Dermis microvascular lymphatic vessel endothelial cell (primary cell): ENCODE measurements at regions not wholly inside any gene's neighbourhood (a gene's known extent, or its start where the extent isn't known, plus 50 kb on each side); places are given as distances from the start of the nearest gene placed in this dataset.

Experiments
- DNase-seq, 2 donors: peaks; one replicate each; pipeline versions ENCODE4 v3.0.0 to v3.0.0-alpha.2; 2010; ENCODE audit warnings: low read depth in 2 of 2

DNA sequence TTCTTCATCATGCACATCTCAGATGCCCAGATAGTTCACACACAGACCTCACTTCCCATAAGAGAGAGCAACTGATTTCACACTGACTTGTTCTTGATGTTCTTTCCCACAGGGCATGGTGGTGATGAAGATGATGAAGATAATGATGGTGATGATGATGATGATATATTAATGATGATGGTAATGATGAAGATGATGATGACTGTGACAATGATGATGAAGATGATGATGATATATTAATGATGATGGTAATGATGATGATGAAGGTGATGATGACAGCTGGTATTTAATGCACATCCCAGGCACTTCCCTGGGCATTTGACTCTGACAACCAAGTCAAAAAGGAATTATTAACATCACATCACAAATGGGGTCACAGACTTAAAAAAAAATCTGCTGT lies 225.2 kb downstream of the MAF start:
- DNase-seq = no peak

DNA sequence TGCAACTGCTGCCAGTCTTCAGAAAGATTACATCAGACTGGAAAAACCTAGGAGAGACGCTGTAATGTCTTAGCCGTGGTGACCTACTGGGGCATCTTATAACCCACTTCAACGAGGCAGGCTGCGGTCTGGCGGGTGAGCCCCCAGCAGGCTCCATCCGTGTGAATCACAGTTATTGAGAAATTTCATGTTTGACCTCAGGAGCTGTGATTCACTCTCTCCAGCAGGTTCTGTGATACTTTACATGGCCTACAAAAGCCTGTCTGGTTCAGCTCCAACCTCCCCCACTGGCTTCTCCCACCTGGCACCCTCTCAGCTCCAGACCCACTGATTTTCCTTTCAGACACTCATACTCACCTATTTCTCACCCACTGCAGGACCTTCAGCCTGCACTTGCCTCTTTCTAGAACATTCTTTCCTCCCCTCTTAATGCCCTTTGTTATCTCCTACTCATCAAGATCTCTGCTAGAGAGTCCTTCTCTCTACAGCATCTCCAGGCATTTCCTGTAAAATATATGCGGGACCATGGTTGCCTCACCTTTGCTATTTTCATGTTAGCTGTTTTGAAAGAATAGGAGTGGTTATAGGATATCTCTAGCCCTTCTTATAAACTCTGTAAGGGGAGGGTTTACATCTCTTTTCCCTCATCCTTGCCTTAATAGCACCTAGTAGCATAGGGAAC lies 227.9 kb downstream of the MAF start:
- DNase-seq = no peak

DNA sequence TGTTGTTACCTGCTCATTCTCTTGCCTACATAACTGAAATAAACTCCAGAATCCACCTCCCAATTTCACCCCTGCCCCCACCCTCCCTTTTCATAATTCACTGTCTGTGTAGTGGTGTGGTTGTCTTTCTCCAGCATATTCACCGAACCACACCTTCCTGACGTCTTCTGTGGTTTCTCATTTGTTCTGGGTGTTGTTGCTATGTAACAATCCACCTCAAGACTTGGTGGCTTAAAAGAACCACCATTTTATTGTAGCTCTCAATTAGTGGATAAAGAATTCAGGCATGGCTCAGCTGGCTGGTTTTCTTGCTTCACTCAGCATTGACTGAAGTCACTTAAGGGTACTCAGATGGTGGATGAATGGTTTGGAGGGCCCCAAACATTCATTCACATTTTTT lies 229.8 kb downstream of the MAF start:
- no peak for DNase-seq

DNA sequence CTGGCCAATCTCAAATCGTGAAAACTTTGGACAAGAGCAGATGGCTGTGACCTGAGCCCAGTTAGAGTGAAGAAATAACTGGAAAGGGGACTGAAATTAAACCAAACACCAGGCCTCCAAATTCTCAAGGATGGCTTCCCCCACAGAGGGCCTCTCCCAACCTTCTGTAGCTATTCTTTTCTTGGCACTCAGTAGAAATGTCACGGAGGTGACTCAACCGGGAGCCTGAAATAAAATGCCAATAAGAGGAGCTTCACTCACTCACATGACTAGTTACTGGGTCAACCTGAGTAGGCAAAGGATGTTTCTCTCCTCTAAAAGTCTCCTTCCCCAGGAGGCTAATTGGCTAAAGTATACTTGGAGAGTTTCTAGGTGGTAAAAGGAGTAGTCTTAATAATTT lies 230.7 kb downstream of the MAF start:
- no peak for DNase-seq

DNA sequence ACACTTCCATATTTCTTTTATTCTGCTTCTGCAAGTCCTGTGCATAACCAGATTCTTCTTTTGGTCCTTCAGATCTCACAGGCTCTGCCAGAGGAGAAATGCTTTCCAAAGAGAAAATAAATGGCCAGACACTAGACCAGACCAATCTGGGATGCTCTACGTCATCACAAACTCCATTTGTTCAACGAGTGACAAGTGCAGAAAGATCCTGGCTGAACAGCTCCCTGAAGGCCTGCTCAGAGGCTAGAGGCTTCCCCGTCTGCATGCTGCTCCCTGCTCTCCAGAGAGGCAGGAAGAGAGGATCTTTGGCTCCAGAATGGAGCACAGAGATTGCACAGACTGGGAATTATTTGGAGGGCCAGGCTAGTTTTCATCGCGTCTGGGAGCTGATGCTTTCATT lies 232.7 kb downstream of the MAF start:
- no peak for DNase-seq

DNA sequence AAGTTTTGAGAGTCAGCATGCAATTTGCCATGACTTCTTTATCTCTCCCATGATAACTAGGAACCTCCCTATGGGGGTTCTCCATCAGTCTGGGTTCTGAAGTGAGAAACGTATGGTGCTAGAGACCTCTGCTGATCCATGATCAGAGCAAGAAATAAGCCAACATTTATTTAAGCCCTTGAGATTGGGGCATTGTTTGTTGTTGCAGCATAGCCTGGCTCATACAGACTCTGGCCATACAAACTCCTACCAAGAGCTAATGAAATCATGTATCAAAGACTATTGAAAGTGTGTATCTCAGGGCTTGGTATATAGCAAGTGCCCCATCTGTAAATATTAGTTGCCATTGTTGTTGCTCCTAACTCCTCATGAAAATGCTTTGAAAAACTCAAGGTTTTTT lies 233.9 kb downstream of the MAF start:
- DNase-seq = no peak

DNA sequence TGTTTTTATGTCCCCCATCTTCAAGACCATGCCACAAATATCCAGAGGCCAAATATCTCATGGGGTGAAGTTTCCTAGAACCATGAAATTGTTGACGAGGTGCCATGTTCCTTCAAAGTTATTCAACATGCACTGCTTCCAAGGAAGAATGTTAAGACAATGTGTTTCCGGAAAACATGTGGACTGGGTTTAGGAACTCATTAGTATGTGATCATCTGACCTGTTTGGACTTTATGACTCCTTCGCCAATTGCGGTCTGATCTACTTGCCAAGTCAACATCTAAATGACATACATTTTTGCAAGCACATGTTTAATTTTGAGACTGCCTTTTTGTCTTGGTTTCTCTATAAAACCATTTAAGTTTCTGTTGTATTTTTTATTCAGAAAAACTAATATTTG lies 234.8 kb downstream of the MAF start:
- DNase-seq = no peak

DNA sequence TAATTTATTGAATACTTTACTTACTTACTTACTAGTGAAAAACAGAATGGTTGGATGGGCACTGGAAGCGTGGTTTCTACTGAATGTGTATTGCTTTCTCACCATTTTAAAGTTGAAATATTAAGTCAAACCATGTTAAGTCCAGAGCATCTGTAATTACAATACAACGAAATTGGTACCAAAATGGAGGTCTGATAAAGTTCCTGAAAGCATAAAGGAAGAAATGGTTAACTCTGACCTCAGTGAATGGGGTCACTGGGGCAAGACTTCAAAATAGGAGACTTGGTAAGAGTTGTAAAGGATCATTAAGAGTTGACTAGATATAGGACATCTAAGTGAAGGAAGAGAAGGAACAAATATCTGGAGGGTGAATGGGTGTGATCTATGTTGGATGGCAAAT lies 237.1 kb downstream of the MAF start:
- DNase-seq = no peak

DNA sequence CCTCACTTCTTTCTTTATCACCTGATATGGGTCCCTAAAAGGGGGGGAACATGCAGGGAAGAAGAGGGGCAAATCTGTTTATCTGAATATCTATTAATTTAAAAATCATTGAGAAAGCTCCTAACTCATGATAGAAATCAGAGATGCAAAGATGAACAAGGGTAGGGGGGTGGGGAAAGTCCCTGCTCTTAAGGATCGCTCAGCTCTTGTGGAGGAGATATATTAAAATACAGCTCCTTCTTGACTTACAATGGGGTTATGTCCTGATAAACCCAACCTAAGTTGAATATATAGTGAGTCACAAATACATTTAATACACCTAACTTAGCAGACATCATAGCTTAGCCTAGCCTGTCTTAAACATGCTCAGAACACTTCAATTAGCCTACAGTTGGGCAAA lies 237.5 kb downstream of the MAF start:
- no peak for DNase-seq

DNA sequence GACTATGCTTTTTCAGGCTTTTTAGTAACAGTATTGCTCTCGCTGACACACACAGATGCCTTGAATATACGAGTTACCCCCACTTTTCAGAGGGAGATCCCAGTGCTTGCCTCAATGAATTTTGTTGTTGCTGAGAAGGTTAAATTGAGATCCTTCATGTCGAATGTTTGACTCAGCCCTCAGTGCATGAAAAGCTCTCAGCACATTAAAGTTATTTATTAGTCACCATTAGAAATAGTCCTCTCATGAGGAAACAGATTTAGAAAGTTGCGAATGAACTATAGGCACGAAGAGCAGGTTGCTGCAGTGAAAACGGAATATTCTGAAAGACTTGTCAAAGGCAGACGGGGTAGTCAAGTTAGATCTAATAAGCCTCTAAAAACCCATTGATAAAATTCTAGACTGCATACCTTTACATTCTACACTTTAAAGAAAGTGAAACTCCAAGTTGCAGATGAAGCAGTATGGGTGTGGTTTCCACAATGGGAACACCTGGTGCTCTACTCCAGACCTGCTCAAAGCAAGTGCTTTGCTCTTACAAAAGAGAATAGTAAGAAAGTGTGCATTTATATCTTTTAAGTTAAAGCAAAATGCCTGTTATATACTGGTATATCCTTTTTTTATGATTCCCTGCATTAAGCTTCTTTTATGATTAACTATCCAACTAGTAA lies 238.1 kb downstream of the MAF start:
- no peak for DNase-seq

DNA sequence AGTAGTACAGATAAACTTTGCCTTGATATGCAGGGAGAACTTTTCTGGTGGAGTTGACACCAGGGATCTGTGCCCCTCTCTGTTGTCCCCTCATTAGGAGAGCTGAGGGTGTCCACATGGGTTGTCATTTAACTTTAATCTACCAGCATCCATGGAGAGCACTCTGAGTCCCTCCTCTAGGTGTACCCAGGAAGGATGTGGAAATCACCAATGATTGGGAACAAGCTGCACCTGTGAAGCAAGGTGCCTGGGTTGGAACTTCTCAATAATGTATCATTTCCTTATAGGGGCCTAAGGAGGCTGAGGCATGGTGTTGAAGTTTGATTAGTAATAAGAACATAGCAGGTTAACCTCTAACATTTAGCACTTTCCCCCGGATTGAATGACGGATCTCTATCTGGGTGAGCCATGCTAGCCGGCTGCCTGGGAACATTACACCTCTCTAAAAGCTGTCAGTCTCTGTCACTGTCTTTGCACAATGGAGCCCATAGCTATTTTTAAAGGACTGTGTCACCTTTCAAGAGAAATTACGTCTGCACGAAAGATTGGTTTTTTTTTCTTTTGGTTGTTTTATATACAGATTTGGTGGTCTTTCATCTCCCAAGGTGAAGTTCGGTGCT lies 239.3 kb downstream of the MAF start:
- no peak for DNase-seq

DNA sequence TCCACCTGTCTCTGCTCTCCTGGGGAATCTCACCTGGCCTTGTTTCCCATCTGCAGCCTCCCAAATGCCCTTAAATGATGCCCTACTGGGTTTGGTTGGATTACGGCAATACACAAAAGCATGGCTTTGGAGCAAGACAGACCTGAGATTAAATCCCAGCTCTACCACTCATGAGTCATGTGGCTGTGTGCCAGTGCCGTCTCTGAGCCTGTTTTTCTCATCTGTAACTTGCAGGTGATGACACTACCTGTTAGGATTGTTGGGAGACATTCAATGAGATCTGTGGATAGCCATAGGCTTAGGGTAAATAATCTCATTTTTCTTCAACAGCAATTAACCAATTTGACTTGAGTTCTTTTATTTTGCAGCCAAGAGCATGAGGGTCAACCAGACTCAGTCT lies 240.3 kb downstream of the MAF start:
- DNase-seq = no peak

DNA sequence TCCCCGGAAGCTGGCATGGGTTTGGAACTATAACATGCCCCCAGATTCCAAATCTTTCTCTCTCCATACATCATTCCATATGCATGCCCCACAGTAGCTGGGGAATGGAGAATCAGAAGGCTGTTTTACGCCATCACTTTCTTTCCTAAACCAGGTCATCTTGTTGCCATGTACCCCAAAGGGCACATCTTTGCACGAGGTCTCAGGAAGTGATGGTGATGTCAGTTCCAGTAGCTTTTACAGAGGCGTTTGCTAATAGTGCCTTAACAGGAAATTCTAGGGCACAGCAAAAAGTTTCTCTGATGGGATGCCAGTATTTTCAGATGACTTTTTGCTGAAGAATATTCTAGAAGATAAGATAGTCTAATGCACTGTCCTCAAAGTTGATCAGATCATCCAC lies 241.5 kb downstream of the MAF start:
- DNase-seq = no peak

DNA sequence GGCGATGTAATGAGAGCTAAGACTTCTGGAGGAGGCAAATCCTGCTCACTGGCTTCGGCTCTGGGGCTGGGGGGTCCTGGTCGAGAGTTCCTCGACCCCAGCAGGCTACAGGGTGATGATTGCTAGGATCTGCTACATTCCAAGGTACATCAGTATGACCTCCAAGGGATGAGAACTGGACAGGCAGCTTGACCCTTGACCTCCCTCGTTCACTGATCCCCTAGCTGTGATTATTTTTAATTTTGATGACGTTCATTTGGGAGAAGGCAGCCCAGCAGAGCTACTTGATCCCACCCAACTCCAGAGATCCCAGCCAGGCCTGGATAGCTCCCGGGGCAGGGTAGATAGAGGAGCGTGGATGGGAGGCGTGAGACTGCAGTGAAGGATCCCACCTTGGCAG lies 242.3 kb downstream of the MAF start:
- DNase-seq = no peak

DNA sequence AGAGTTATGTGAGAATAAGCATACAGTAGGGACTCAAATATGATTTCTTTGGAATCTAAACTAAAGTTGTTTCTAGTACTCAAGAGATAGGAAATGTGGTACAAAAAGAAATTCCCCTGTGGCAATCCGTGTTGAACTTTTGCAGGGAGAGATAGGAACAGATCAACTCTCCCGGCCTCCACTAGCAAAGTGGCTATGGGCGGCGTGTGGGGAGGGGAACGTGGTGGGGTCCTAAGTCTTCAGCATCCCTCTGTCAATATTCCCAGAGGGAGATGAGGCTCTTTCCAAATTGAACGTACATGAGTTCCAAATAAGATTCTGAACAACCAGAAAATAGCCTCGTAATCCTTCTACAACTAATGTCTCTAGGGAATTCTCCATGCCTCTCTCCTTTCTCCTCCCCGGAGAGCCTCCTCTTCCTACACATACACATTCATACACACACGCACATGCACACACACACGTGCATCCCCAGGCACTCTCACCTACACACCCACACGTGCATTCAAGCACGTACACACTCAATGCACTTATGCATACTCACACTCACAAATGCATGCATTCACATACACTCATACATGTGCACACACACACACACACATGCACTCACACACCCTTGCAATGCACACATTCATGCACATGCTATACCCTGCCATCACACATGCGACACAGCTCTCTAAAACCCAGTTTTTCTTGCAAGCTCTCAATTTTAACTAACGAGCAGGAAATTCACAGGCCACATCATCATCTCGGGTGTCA lies 244.8 kb downstream of the MAF start:
- DNase-seq = no peak

DNA sequence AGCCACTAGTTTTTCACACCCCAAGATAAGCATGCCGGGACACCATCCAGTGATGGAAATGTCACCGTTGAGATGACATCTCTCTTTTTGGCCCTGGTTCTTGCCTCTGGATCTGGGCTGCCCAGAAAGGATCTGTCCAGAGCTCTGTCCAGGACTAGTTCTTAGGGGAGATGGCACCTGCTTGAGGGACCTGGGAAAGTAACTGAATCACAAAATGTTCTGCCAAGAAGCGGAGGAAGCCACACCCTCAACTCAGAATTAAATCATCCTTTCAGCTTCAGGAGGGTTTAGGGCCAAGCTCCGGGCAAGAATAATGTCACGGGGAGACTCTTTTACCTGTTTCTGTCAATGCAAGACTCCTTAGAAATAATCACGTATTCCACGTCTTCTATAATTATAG lies 248.6 kb downstream of the MAF start:
- DNase-seq = no peak

DNA sequence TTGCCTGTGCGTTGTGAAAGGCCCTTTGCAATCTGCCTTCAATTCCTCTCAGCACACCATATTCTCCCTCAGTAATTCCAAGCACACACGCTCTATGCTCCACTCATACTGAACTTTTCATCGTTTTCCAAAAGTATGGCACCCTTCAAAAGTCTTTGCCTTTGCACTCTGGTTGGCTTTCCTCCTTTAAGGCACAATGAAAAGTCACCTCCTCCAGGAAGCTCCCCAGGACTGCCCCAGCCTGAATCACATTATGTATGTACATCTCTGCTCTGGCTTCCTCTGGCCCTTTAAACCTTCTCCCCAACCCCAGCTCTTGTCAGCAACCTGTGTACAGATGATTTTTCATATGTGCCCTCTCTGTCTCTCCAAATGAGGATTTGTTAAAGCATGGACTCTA lies 250.7 kb downstream of the MAF start:
- DNase-seq = no peak

DNA sequence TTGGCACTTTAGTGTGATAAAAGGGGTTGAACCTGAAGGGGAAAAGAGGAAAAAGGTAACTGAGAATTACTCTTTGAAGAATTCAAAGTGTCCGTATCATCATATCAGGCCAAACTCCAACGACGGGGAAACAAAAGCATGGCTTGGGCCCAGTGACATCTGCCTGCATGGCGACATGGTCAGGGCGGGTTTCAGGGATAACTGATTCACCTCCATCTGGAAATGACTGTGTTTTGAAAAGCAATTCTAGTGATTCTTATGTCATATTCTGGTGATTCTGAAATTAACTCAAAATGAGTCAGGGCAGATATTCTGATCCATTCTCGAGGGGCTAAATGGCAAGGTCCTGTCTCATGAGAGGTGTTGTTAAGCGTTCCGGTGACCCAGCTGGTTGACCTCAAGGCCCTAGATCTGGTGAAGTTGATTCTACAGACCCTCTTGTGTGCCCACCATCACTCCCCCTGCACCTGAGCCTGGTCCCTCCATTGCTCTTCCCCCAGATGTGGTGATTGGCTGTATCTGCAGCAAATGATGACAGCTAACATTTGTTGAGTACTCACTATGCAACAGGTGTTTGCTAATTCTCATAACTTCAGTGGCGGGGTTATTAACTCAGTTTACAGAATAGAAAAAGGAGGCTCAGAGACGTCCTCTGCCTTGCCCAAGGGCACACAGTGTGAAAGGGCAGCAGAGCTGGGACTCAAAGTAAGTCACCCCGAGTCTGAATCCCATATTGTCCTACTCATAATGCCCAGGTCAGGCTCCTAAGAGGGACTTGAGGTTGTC lies 251.8 kb downstream of the MAF start:
- DNase-seq = no peak

DNA sequence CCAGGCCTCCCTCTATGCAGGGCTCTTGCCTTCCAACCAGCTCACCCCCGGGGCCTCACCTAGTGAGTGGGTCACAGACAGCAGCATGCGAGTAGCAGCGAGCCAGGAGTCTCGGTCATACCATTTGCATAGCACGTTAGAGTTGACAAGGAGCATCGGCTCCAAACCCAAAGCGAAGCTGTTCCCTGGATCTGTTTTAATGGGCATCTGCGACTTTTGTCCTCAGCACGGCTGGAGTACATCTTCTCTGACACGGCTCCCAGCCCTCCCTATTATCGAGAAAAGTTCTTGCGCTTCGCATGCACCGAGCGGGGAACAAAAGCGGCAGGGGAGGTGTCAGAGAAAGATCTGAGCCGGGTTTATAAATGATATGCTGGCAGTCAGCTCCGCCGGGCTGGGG lies 253.3 kb downstream of the MAF start:
- no peak for DNase-seq

DNA sequence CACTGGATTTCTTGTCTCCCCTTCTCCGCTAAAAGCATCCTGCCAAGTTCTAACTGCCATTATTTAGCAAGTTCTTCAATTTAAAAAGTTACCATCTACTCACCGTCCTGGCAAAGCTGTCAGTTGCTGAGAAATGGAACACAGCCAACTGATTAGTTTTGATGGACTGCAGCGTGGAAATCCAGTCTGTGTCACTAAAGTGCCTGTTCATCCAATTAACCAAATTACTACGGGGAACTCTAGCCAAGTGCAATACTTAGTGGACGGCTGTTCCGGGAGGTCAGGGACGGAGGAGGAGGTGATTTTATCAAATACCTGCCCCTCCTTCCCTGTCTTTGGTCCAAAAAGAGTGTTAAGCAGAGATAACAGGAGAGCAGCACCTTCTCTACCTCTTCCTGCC lies 260.7 kb downstream of the MAF start:
- DNase-seq = no peak

DNA sequence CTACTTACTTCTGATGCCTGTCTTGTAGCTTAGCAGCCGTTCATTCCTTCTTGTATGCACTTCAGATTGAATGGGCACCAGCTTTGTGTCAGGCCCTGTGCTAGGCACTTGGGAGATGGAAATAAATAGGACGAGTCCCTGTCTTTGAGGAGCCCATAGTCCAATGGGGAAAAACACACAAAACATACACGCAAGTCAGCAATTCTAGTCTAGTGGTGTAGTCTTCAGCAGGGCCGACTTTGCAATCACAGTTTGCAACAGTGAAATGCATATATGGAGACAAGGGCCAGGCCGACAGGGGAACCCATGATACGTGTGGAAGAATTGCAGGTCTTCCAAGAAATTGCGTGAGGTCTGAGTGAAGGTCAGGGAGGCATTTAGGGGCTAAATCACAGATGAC lies 262.6 kb downstream of the MAF start:
- no peak for DNase-seq
